ENCODE measurements at regions not wholly inside any gene's neighbourhood (a gene's known extent, or its start where the extent isn't known, plus 50 kb on each side); places are given as distances from the start of the nearest gene placed in this dataset.

DNA sequence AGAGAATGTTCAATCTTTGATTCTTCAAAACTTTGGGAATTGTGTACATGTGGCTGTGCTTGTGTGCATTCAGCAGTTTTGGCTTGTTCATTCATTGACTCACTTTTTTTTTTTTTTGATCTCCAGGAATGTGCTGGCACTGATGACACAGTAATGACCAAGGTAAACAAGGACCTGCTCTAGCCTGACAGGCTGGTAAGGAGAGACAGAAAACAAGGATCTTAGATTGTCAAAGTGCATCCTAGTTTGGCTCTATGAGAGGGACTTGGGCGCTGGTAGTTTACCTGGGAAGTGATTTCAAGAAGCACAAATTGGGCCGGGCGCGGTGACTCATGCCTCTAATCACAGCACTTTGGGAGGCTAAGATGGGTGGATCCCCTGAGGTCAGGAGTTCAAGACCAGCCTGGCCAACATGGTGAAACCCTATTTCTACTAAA lies 233.1 kb upstream of the WSCD1 start:
- TF ChIP-seq, protein P1, sequence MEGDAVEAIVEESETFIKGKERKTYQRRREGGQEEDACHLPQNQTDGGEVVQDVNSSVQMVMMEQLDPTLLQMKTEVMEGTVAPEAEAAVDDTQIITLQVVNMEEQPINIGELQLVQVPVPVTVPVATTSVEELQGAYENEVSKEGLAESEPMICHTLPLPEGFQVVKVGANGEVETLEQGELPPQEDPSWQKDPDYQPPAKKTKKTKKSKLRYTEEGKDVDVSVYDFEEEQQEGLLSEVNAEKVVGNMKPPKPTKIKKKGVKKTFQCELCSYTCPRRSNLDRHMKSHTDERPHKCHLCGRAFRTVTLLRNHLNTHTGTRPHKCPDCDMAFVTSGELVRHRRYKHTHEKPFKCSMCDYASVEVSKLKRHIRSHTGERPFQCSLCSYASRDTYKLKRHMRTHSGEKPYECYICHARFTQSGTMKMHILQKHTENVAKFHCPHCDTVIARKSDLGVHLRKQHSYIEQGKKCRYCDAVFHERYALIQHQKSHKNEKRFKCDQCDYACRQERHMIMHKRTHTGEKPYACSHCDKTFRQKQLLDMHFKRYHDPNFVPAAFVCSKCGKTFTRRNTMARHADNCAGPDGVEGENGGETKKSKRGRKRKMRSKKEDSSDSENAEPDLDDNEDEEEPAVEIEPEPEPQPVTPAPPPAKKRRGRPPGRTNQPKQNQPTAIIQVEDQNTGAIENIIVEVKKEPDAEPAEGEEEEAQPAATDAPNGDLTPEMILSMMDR (IDR thresholded peaks at IDR 0.05; ENCODE audit: insufficient read depth, low read depth, low read length): no peak
- TF ChIP-seq EZH2 (IDR thresholded peaks at IDR 0.05; ENCODE audit: insufficient read depth, low read length): no peak
